ENCODE measurements at regions not wholly inside any gene's neighbourhood (a gene's known extent, or its start where the extent isn't known, plus 50 kb on each side); places are given as distances from the start of the nearest gene placed in this dataset.

DNA sequence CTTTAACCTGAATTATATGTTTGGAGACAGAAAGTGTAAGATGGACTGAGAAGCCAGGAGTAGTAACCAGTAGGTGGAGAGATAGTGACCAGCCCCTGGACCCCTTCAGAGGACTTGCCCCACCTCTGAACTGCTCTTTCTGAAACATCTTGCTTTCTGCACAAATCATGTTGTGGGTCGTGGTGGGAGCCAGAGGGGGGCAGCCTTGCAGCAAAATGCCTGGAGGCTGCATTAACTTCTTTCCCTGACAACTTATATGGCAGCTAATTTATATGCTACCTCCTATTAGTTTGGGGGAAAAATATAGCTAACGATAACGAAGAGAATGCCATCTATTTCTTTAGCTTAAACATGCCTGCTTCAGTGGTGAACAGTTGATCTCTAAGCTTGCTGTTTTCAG is 859.8 kb downstream of the MAFB start:
- no peaks in the 10 kb centered on the region for H3K79me2 ChIP-seq (ENCODE audit: control insufficient read depth, low read length)
- no peaks in the 10 kb centered on the region for H3F3A ChIP-seq (ENCODE audit: control insufficient read depth, insufficient read depth)
- H4K20me1 ChIP-seq (ENCODE audit: control insufficient read depth, insufficient read depth, low read depth, low read length) = no peaks in the 10 kb centered on the region
- no peaks in the 10 kb centered on the region for H3K9me3 ChIP-seq (ENCODE audit: control insufficient read depth, insufficient read depth, low read length)
- H3K4me3 ChIP-seq (ENCODE audit: low read length) = no peak overlapping the region
- TF ChIP-seq EZH2phosphoT487 (IDR thresholded peaks at IDR 0.05; ENCODE audit: borderline replicate concordance, low read length) (no peak), CTCF (IDR thresholded peaks at IDR 0.05; ENCODE audit: low read depth, low read length, poor library complexity, severe bottlenecking) (no peak)
- no peak overlapping the region for H3K4me2 ChIP-seq (ENCODE audit: low read length)
- no peaks in the 10 kb centered on the region for H3K4me1 ChIP-seq (ENCODE audit: control insufficient read depth, low read length)
- H3K27me3 ChIP-seq (ENCODE audit: control insufficient read depth, low read length) = no peaks in the 10 kb centered on the region
- no peak overlapping the region for H3K27ac ChIP-seq (ENCODE audit: low read depth, low read length)
- H3K9me2 ChIP-seq (replicated peaks; ENCODE audit: control insufficient read depth, low read length) = no peaks in the 10 kb centered on the region
- no peaks in the 10 kb centered on the region for H3K36me3 ChIP-seq (ENCODE audit: control insufficient read depth, low read length)

- TF ChIP-seq CTCF (IDR thresholded peaks at IDR 0.05; ENCODE audit: low read depth, low read length, poor library complexity, severe bottlenecking) (no peak), EZH2phosphoT487 (IDR thresholded peaks at IDR 0.05; ENCODE audit: borderline replicate concordance, low read length) (no peak)
- Histone ChIP-seq H4K20me1 (ENCODE audit: control insufficient read depth, insufficient read depth, low read depth, low read length) (no peaks in the 10 kb centered on the region), H3K27ac (ENCODE audit: low read depth, low read length) (no peak overlapping the region), H3K4me2 (ENCODE audit: low read length) (no peak overlapping the region), H3K36me3 (ENCODE audit: control insufficient read depth, low read length) (no peaks in the 10 kb centered on the region), H3K4me3 (ENCODE audit: low read length) (no peak overlapping the region), H3K9me3 (ENCODE audit: control insufficient read depth, insufficient read depth, low read length) (no peaks in the 10 kb centered on the region), H3K27me3 (ENCODE audit: control insufficient read depth, low read length) (no peaks in the 10 kb centered on the region), H3F3A (ENCODE audit: control insufficient read depth, insufficient read depth) (no peaks in the 10 kb centered on the region), H3K4me1 (ENCODE audit: control insufficient read depth, low read length) (no peaks in the 10 kb centered on the region), H3K9me2 (replicated peaks; ENCODE audit: control insufficient read depth, low read length) (no peaks in the 10 kb centered on the region), H3K79me2 (ENCODE audit: control insufficient read depth, low read length) (no peaks in the 10 kb centered on the region)
Measured at GRCh38 chr20:39825950-39826349, 863.1 kb downstream of the MAFB start.

DNA sequence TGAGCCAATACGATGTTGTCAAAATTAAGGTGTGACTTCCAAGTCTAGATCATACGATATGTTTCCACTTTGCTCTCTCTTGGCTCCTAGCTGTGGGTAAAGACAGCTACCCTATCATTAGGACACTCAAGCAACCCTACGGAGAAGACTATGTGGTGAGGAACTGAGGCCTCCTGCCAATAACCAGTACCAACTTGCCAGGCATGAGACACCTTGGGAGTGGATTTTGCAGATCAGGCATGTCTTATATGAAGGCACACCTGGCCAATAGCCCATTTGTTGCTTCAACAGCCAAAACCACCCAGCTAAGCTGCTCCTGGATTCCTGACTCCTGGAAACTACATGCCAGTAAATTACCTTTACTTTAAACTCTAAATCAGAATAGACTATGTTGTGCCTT is 863.4 kb downstream of the DHX35 start:
- Histone ChIP-seq H3K9me3 (ENCODE audit: control insufficient read depth, insufficient read depth, low read length) (no peaks in the 10 kb centered on the region), H3K27ac (ENCODE audit: low read depth, low read length) (no peak overlapping the region), H3F3A (ENCODE audit: control insufficient read depth, insufficient read depth) (no peaks in the 10 kb centered on the region), H3K9me2 (replicated peaks; ENCODE audit: control insufficient read depth, low read length) (no peaks in the 10 kb centered on the region), H3K4me2 (ENCODE audit: low read length) (no peak overlapping the region), H3K27me3 (ENCODE audit: control insufficient read depth, low read length) (no peaks in the 10 kb centered on the region), H4K20me1 (ENCODE audit: control insufficient read depth, insufficient read depth, low read depth, low read length) (no peaks in the 10 kb centered on the region), H3K4me1 (ENCODE audit: control insufficient read depth, low read length) (no peaks in the 10 kb centered on the region), H3K36me3 (ENCODE audit: control insufficient read depth, low read length) (no peaks in the 10 kb centered on the region), H3K4me3 (ENCODE audit: low read length) (no peak overlapping the region), H3K79me2 (ENCODE audit: control insufficient read depth, low read length) (no peaks in the 10 kb centered on the region)
- no peak for TF ChIP-seq EZH2phosphoT487 (IDR thresholded peaks at IDR 0.05; ENCODE audit: borderline replicate concordance, low read length)
- TF ChIP-seq CTCF (IDR thresholded peaks at IDR 0.05; ENCODE audit: low read depth, low read length, poor library complexity, severe bottlenecking) = no peak

DNA sequence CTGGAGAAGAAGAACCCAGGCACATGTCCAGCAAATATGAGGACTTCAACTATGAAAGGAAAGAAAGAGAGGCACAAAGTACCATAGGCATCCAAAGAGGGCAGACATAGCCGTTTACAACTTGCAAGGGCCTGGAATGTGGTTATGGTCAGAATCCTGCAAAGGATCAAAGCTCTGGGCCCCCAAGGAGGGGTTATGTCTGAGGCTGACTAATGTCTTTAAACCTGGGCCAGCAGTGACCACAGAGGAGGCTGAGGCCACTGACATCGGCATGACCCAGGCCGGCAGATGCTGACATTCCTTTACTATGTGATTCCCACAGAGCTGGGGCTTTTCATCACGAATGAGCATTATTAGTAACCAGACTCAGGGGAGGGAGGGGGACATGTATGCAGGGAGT is 861.1 kb downstream of the DHX35 start:
- H4K20me1 ChIP-seq (ENCODE audit: control insufficient read depth, insufficient read depth, low read depth, low read length) = no peaks in the 10 kb centered on the region
- no peaks in the 10 kb centered on the region for H3K36me3 ChIP-seq (ENCODE audit: control insufficient read depth, low read length)
- no peaks in the 10 kb centered on the region for H3K4me1 ChIP-seq (ENCODE audit: control insufficient read depth, low read length)
- TF ChIP-seq EZH2phosphoT487 (IDR thresholded peaks at IDR 0.05; ENCODE audit: borderline replicate concordance, low read length) (no peak), CTCF (IDR thresholded peaks at IDR 0.05; ENCODE audit: low read depth, low read length, poor library complexity, severe bottlenecking) (no peak)
- H3K27me3 ChIP-seq (ENCODE audit: control insufficient read depth, low read length) = no peaks in the 10 kb centered on the region
- no peaks in the 10 kb centered on the region for H3K9me3 ChIP-seq (ENCODE audit: control insufficient read depth, insufficient read depth, low read length)
- no peaks in the 10 kb centered on the region for H3K79me2 ChIP-seq (ENCODE audit: control insufficient read depth, low read length)
- H3K9me2 ChIP-seq (replicated peaks; ENCODE audit: control insufficient read depth, low read length) = no peaks in the 10 kb centered on the region
- no peak overlapping the region for H3K4me3 ChIP-seq (ENCODE audit: low read length)
- H3K27ac ChIP-seq (ENCODE audit: low read depth, low read length) = no peak overlapping the region
- H3F3A ChIP-seq (ENCODE audit: control insufficient read depth, insufficient read depth) = no peaks in the 10 kb centered on the region
- H3K4me2 ChIP-seq (ENCODE audit: low read length) = no peak overlapping the region

All from DOHH2 (cell line).